ENCODE measurements at regions not wholly inside any gene's neighbourhood (a gene's known extent, or its start where the extent isn't known, plus 50 kb on each side); places are given as distances from the start of the nearest gene placed in this dataset.

DNA sequence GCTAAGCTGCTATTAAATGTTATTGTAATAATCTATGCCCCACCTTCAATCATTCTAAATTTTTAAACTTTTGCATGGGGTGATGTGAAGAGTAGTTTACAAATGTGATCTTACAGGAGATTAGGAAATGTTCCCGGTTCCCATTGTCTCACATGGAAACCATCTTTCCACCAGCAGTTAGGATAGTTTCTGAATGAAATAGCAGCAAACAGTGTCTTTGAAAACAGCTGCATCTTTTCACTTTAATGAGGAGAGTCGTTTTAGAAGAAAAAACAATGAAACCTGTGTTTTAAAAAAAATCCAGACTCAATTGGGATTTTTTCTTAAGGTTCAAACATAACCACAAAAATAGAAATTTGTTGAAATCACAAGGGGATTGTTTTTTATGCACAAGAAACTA lies 134.2 kb downstream of the TLR5 start:
- Mint-ChIP-seq H3K27me3 (no peaks in the 10 kb centered on the region), H3K27ac (no peak overlapping the region), H3K4me3 (no peak overlapping the region), H3K9me3 (no peaks in the 10 kb centered on the region), H3K36me3 (peaks cover 18% of the 10 kb centered on the region), H3K4me1 (ENCODE audit: unreplicated experiment) (peaks cover 63% of the 10 kb centered on the region)
- DNase-seq (ENCODE audit: extremely low spot score, unreplicated experiment), result no peak
- TF ChIP-seq, protein P1, sequence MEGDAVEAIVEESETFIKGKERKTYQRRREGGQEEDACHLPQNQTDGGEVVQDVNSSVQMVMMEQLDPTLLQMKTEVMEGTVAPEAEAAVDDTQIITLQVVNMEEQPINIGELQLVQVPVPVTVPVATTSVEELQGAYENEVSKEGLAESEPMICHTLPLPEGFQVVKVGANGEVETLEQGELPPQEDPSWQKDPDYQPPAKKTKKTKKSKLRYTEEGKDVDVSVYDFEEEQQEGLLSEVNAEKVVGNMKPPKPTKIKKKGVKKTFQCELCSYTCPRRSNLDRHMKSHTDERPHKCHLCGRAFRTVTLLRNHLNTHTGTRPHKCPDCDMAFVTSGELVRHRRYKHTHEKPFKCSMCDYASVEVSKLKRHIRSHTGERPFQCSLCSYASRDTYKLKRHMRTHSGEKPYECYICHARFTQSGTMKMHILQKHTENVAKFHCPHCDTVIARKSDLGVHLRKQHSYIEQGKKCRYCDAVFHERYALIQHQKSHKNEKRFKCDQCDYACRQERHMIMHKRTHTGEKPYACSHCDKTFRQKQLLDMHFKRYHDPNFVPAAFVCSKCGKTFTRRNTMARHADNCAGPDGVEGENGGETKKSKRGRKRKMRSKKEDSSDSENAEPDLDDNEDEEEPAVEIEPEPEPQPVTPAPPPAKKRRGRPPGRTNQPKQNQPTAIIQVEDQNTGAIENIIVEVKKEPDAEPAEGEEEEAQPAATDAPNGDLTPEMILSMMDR (conservative IDR thresholded peaks at IDR 0.05), result no peak

DNA sequence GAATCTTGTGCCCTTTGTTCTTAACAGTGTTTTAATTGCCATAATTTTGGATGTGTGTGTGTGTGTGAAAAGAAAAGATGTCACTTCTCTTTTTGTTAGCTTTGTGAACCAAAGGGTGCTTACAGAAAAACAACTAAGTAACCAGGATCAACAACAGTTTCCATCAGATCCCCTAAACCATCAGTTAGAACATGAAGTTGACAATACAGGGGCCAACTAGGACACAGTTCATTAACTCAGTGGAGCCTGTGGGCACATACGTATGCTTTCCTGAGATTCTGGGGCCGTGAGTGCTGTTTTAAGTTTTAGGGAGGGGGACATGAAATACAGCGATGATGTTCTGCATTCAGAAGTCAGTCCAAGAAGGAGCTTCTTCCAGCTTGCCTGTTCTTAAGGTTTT lies 133.6 kb downstream of the TLR5 start:
- TF ChIP-seq, protein P1 (conservative IDR thresholded peaks at IDR 0.05), result no peak
- Mint-ChIP-seq H3K4me3 (no peak overlapping the region), H3K9me3 (no peaks in the 10 kb centered on the region), H3K36me3 (peaks cover 16% of the 10 kb centered on the region), H3K4me1 (ENCODE audit: unreplicated experiment) (peaks cover 63% of the 10 kb centered on the region), H3K27me3 (no peaks in the 10 kb centered on the region), H3K27ac (peak overlapping the region; percentile 23)
- DNase-seq (ENCODE audit: extremely low spot score, unreplicated experiment), result no peak

DNA sequence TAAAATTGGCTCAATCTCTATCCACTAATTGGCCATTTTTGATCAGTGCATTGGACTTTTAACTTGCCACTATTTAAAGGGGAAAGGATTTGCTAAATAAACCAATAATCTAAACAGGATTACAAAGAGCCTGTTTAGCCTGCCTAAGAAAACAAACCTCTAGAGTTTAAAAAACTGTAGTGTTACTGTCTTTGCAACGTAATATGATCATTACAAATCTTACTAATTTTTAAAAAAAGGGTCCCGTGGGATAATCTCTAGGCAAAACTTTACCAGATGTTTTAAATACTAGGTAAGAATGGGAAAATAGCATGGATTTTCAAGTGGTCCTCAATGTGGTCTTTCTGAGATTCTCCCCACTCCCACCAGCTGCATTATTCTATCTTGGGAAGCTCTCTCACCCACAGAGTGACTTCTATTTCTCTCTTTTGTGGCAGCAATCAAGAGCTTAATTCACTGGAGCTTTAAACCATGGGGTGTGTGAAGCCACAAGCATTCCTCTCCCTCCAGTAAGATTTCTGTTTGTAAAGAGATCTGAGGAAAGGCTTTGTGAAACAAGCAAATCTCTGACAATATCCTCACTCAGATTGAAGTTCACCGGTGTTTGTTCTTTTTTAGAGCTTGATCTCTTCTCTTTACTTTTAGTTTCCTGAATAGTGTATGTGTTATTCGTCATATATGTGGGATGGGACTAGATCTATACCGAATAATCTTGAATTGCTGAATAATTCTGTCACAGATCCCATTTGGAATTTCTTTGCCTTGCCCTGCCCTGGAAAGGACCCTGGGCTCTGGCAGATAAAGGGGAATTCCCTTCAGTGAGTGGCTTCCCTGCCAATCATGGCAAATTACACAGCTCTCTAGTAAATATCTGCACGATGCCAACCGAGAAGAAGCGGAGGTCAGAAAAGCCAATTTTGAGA lies 132.2 kb downstream of the TLR5 start:
- Mint-ChIP-seq H3K27me3 (no peaks in the 10 kb centered on the region), H3K4me3 (peak overlapping the region; percentile 23), H3K36me3 (peaks cover 3% of the 10 kb centered on the region), H3K9me3 (no peaks in the 10 kb centered on the region), H3K27ac (peak overlapping the region; percentile 28), H3K4me1 (ENCODE audit: unreplicated experiment) (peaks cover 60% of the 10 kb centered on the region)
- TF ChIP-seq, protein P1 (conservative IDR thresholded peaks at IDR 0.05), result no peak
- DNase-seq (ENCODE audit: extremely low spot score, unreplicated experiment), result no peak

DNA sequence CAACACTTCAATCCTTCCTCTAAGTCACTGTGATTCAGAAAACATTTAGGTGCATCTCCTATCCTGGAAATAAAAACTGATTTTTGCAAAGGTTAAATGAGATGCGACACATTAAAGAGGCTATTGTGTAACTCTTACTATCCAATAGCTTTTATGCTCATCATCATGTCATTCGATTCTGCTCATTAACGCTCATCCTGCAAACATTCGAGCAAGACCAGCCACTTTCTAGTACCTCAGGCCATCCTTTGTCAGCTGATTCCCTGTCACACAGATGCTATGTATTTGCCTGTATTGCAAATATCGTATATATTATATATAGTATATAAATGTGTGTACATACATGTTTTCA lies 131.6 kb downstream of the TLR5 start:
- peaks cover 59% of the 10 kb centered on the region for H3K4me1 Mint-ChIP-seq (ENCODE audit: unreplicated experiment)
- no peak for DNase-seq (ENCODE audit: extremely low spot score, unreplicated experiment)
- TF ChIP-seq, protein P1 (conservative IDR thresholded peaks at IDR 0.05), result no peak
- H3K27ac Mint-ChIP-seq, result peak overlapping the region; percentile 28
- no peak overlapping the region for H3K4me3 Mint-ChIP-seq
- peaks cover 4% of the 10 kb centered on the region for H3K9me3 Mint-ChIP-seq
- peaks cover 2% of the 10 kb centered on the region for H3K36me3 Mint-ChIP-seq
- H3K27me3 Mint-ChIP-seq, result no peaks in the 10 kb centered on the region

DNA sequence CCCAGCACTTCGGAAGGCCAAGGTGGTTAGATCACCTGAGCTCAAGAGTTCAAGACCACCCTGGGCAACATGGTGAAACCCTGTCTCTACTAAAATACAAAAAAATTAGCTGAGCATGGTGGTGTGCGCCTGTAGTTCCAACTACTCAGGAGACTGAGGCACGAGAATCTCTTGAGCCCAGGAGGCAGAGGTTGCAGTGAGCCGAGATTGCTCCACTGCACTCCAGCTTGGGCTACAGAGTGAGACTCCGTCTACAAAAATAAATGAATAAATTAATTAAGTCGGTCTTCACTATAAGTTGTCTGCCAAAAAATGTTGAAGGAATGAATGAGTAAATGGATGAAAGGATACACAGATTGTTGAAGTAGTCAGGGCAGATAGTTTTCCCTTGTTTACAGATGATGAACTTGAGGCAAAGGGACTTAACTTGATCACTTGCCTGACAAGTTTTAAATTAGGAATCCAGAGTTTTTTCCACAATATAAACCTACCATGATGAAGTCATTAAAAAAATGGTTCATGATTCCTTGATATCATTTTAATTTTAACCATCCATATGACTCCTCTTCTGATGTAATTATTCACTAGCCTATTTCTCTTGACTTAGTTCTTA lies 130.8 kb downstream of the TLR5 start:
- Mint-ChIP-seq H3K36me3 (peaks cover 5% of the 10 kb centered on the region), H3K4me3 (no peak overlapping the region), H3K9me3 (peaks cover 4% of the 10 kb centered on the region), H3K27me3 (no peaks in the 10 kb centered on the region), H3K4me1 (ENCODE audit: unreplicated experiment) (peaks cover 56% of the 10 kb centered on the region), H3K27ac (no peak overlapping the region)
- DNase-seq (ENCODE audit: extremely low spot score, unreplicated experiment), result no peak
- TF ChIP-seq, protein P1 (conservative IDR thresholded peaks at IDR 0.05), result no peak

Data from type B pancreatic cell (in vitro differentiated cells).